HEK293 (cell line): ENCODE measurements at regions not wholly inside any gene's neighbourhood (a gene's known extent, or its start where the extent isn't known, plus 50 kb on each side); places are given as distances from the start of the nearest gene placed in this dataset.
A peak's percentile ranks its signal among the peaks of the same experiment; 100 is the strongest.

Experiments used
- CTCF ChIA-PET: fragments of 350-600 bp; formaldehyde crosslinking; extraction: SDS; loops from one replicate; lab custom pipeline; 2021; ENCODE audit warnings: antibody characterized with exemption; lab: Yijun Ruan, JAX
- POLR2A ChIA-PET: fragments of 300-600 bp; formaldehyde crosslinking; extraction: SDS; loops from one replicate; lab custom pipeline; 2020; ENCODE audit warnings: antibody characterized with exemption, inconsistent platforms; lab: Yijun Ruan, JAX
- H3K27ac ChIP-seq: fragments of 200-500 bp; sonication (Bioruptor generic); 2 replicates; pipeline ENCODE4 v1.5.1; 2014; ENCODE audit warnings: low read depth, low read length, control low read depth, inconsistent platforms; ENCODE audit errors: extremely low read depth
- H3K36me3 ChIP-seq, 2 experiments: fragments of 200-500 bp in 1 of 2; sonication (Bioruptor generic) in 1 of 2; 1 replicate in 1 of 2; 2 replicates in 1 of 2; pipeline ENCODE4 v1.5.1; 2014 to 2017; ENCODE audit warnings: inconsistent platforms in 2 of 2, low read length in 2 of 2; ENCODE audit not compliant: control insufficient read depth in 2 of 2, insufficient read depth in 1 of 2
- H3K4me1 ChIP-seq: fragments of 200-500 bp; sonication (Bioruptor generic); 2 replicates; pipeline ENCODE4 v1.5.1; 2014; ENCODE audit warnings: mild to moderate bottlenecking, low read length, inconsistent platforms; ENCODE audit not compliant: control insufficient read depth, insufficient read depth
- H3K4me3 ChIP-seq: 2 replicates; pipeline ENCODE4 v1.5.1; 2011; ENCODE audit warnings: low read depth, mild to moderate bottlenecking, control low read depth, low read length, moderate library complexity
- H3K9me3 ChIP-seq: fragments of 200-500 bp; sonication (Bioruptor generic); 2 replicates; pipeline ENCODE4 v1.5.1; 2014; ENCODE audit warnings: low read depth, low read length, inconsistent platforms; ENCODE audit not compliant: control insufficient read depth, insufficient read depth
- BCL11A ChIP-seq: fragments of 450-650 bp; formaldehyde crosslinking; IDR thresholded peaks from 2 replicates; pipeline ENCODE4 v1.5.1; 2016; ENCODE audit warnings: low read depth, missing biosample characterization, missing genetic modification characterization
- GLIS2 ChIP-seq: fragments of 450-650 bp; formaldehyde crosslinking; IDR thresholded peaks from 2 replicates; pipeline ENCODE4 v1.5.1; 2016; ENCODE audit warnings: missing biosample characterization, missing genetic modification characterization
- OSR2 ChIP-seq: fragments of 450-650 bp; formaldehyde crosslinking; IDR thresholded peaks from 2 replicates; pipeline ENCODE4 v1.5.1; 2016; ENCODE audit warnings: missing biosample characterization, missing genetic modification characterization
- ZNF114 ChIP-seq: fragments of 450-650 bp; formaldehyde crosslinking; IDR thresholded peaks from 2 replicates; pipeline ENCODE4 v1.5.0; 2017; ENCODE audit warnings: missing biosample characterization, missing genetic modification characterization
- ZNF121 ChIP-seq: fragments of 450-650 bp; formaldehyde crosslinking; IDR thresholded peaks from 2 replicates; pipeline ENCODE4 v1.5.1; 2016; ENCODE audit warnings: missing biosample characterization, missing genetic modification characterization
- ZNF155 ChIP-seq: fragments of 450-650 bp; formaldehyde crosslinking; IDR thresholded peaks from 2 replicates; pipeline ENCODE4 v1.5.1; 2016; ENCODE audit warnings: missing biosample characterization, missing genetic modification characterization
- ZNF366 ChIP-seq: fragments of 450-650 bp; formaldehyde crosslinking; conservative IDR thresholded peaks from 2 replicates; pipeline ENCODE4 v1.5.1; 2016; ENCODE audit warnings: missing biosample characterization, missing genetic modification characterization
- ZNF561 ChIP-seq: fragments of 450-650 bp; IDR thresholded peaks from 2 replicates; pipeline ENCODE4 v1.5.1; 2018; ENCODE audit warnings: missing biosample characterization, missing genetic modification characterization, borderline replicate concordance
- ZNF610 ChIP-seq: fragments of 450-650 bp; formaldehyde crosslinking; IDR thresholded peaks from 2 replicates; pipeline ENCODE4 v1.5.1; 2016; ENCODE audit warnings: missing biosample characterization, missing genetic modification characterization, borderline replicate concordance
- ZNF785 ChIP-seq: fragments of 450-650 bp; formaldehyde crosslinking; IDR thresholded peaks from 2 replicates; pipeline ENCODE4 v1.5.1; 2016; ENCODE audit warnings: missing biosample characterization, missing genetic modification characterization
- ZNF830 ChIP-seq: fragments of 450-650 bp; IDR thresholded peaks from 2 replicates; pipeline ENCODE4 v1.5.0; 2018; ENCODE audit warnings: missing biosample characterization, missing genetic modification characterization, low read depth, mild to moderate bottlenecking, moderate library complexity
- TF ChIP-seq, protein P1 (sequence below): fragments of 450-650 bp; IDR thresholded peaks from 2 replicates; pipeline ENCODE4 v1.5.1; 2018; ENCODE audit warnings: missing biosample characterization, missing genetic modification characterization
- TF ChIP-seq, protein P2 (sequence below): fragments of 450-650 bp; formaldehyde crosslinking; optimal IDR thresholded peaks from 2 replicates; pipeline ENCODE3; 2016; ENCODE audit warnings: missing biosample characterization, mild to moderate bottlenecking, missing genetic modification characterization
- TF ChIP-seq, protein P3 (sequence below): fragments of 450-650 bp; formaldehyde crosslinking; IDR thresholded peaks from 2 replicates; pipeline ENCODE4 v1.5.1; 2016; ENCODE audit warnings: missing biosample characterization, missing genetic modification characterization

DNA sequence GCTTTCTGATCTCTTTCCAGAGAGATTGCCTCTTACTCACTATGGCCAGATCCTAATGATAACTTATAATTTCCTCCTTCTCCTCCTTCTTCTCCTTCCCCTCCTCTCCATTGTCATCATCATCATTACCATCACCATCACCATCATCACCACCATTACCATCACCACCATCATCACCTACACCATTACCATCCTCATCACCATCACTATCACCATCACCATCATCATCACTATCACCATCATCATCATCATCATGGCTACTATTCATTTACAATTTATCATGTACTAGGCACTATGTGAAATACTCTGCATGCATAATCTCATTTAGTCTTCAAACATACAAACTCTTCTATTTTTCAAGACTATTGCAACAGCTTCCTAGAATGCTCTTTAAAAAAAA, 540.9 kb upstream of the C16orf82 start:
- ChIA-PET CTCF (no interaction called here), POLR2A (no interaction called here)
- TF ChIP-seq ZNF610 (tag by site-specific recombination): no peak
- TF ChIP-seq, protein P1, sequence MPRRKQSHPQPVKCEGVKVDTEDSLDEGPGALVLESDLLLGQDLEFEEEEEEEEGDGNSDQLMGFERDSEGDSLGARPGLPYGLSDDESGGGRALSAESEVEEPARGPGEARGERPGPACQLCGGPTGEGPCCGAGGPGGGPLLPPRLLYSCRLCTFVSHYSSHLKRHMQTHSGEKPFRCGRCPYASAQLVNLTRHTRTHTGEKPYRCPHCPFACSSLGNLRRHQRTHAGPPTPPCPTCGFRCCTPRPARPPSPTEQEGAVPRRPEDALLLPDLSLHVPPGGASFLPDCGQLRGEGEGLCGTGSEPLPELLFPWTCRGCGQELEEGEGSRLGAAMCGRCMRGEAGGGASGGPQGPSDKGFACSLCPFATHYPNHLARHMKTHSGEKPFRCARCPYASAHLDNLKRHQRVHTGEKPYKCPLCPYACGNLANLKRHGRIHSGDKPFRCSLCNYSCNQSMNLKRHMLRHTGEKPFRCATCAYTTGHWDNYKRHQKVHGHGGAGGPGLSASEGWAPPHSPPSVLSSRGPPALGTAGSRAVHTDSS (tag by site-specific recombination): peak; percentile 68
- TF ChIP-seq OSR2: no peak
- no peak for TF ChIP-seq ZNF121
- Histone ChIP-seq H3K27ac (no peak overlapping the region), H3K4me1 (no peaks in the 10 kb centered on the region), H3K4me3 (no peak overlapping the region), H3K9me3 (no peaks in the 10 kb centered on the region), H3K36me3 (no peaks in the 10 kb centered on the region)

DNA sequence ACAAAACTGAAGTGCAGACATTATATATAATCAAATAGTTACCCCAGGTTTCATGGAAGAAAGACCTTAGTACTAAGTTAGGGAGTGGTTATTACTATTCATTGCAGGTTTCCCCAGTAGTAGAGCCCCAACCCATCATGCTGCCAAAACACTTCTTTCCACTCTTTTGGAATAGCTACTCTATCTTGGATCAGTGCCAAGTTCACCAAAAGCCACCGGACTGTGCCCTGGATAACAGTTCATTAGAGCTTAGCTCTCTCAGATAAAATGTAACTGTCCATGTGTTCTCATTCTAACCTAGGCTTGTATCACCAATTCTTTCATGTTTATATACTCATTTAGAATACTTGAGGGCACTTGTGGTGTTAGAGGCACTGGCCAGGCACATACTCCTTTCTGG, 540.1 kb upstream of the C16orf82 start:
- POLR2A ChIA-PET: no interaction called here
- no peak overlapping the region for H3K4me3 ChIP-seq

DNA sequence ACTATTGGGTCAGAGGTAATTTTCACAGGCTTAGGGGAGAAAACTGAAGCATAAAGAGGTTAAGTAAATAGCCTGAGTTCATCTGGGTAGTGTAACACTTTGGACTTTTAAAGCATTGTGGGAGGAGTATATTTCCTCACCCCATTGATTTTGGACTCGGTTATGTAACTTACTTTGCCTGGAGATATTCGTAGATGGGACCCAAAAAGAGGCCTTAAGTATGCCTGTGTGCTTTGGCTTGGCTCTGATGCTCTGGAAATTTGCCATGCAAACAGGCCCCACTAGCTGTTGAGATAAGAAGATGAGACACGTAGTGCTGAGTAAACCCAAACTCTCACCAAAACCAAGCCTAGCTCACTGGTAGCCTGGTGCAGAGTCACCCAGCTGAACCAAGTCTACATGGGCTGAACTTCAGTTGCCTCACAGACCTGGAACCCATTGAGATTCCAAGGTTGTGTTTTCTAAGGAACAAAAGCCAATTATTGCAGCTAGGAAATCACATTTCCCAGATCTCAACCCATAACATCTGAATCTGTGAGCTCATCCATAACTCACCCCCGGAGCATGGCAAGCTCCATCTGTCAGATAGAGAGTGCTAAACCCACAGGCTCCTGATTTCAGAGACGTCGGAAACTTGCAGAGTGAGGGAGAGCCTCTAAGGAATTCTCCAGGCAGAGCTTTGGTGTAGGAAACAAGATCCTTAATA, 536.0 kb upstream of the C16orf82 start:
- H3K4me1 ChIP-seq: no peaks in the 10 kb centered on the region
- no peaks in the 10 kb centered on the region for H3K36me3 ChIP-seq
- H3K4me3 ChIP-seq: no peak overlapping the region
- ChIA-PET POLR2A (no interaction called here), CTCF (interaction anchor here (0.6 kb wide), 1 partner anchor 268 kb away, joined by 4 read pairs; no protein-coding TSS in a partner anchor)
- no peak overlapping the region for H3K27ac ChIP-seq
- no peaks in the 10 kb centered on the region for H3K9me3 ChIP-seq
- TF ChIP-seq OSR2 (no peak), ZNF155 (tag by site-specific recombination) (no peak), GLIS2 (tag by site-specific recombination) (no peak), BCL11A (no peak)

More for the DNA sequence above, 540.1 kb upstream of the C16orf82 start:
- TF ChIP-seq, protein P2, sequence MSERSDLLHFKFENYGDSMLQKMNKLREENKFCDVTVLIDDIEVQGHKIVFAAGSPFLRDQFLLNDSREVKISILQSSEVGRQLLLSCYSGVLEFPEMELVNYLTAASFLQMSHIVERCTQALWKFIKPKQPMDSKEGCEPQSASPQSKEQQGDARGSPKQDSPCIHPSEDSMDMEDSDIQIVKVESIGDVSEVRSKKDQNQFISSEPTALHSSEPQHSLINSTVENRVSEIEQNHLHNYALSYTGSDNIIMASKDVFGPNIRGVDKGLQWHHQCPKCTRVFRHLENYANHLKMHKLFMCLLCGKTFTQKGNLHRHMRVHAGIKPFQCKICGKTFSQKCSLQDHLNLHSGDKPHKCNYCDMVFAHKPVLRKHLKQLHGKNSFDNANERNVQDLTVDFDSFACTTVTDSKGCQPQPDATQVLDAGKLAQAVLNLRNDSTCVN (tag by site-specific recombination): no peak
- H3K9me3 ChIP-seq: no peaks in the 10 kb centered on the region
- H3K36me3 ChIP-seq: no peaks in the 10 kb centered on the region
- CTCF ChIA-PET: no interaction called here
- H3K4me1 ChIP-seq: no peaks in the 10 kb centered on the region
- no peak overlapping the region for H3K27ac ChIP-seq

DNA sequence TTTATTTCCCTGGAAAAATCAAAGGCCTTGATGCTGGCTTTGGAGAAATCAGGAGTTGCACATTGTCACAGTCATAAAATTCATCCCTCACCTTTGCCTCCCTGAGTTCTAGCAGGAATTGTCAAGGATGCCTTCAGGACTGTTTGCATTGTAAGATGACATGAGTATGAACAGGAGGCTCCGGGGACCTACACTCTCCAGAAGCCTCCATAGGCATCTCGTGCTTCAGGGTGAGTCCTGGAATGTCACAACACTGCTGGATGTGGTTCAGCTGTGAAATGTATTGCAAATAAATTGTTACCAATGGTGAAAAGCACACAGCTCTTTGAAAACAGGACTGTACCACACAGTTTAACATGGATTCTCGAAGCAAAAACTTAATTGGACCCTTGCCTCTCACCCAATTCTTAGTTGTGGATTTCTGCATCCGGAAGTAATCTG, 535.4 kb upstream of the C16orf82 start:
- TF ChIP-seq ZNF785 (no peak), ZNF366 (no peak), ZNF114 (tag by site-specific recombination) (no peak), ZNF561 (tag by site-specific recombination) (no peak), ZNF830 (no peak)
- ChIA-PET CTCF (no interaction called here), POLR2A (no interaction called here)
- H3K4me3 ChIP-seq: no peak overlapping the region
- H3K4me1 ChIP-seq: no peaks in the 10 kb centered on the region
- H3K36me3 ChIP-seq: no peaks in the 10 kb centered on the region
- no peak overlapping the region for H3K27ac ChIP-seq
- no peaks in the 10 kb centered on the region for H3K9me3 ChIP-seq

DNA sequence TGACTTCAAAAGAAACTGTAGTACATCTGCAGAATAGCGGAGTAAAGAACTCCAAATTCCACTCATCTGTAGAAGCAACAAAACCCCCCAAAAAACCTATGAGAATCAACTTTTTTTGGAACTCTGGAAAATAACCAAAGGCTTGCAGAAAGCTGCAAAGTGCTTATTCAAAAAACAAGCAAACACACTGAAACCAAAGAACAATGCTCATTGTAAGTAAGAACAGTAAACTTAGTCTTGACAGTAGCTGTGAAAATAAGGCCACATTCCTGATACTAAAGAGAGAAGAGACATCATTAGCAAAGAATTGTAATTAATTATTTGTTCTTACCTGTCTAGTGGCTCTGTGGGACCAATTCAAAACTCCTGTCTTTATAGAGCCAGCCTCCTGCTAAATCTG, 534.3 kb upstream of the C16orf82 start:
- H3K27ac ChIP-seq: no peak overlapping the region
- TF ChIP-seq, protein P3, sequence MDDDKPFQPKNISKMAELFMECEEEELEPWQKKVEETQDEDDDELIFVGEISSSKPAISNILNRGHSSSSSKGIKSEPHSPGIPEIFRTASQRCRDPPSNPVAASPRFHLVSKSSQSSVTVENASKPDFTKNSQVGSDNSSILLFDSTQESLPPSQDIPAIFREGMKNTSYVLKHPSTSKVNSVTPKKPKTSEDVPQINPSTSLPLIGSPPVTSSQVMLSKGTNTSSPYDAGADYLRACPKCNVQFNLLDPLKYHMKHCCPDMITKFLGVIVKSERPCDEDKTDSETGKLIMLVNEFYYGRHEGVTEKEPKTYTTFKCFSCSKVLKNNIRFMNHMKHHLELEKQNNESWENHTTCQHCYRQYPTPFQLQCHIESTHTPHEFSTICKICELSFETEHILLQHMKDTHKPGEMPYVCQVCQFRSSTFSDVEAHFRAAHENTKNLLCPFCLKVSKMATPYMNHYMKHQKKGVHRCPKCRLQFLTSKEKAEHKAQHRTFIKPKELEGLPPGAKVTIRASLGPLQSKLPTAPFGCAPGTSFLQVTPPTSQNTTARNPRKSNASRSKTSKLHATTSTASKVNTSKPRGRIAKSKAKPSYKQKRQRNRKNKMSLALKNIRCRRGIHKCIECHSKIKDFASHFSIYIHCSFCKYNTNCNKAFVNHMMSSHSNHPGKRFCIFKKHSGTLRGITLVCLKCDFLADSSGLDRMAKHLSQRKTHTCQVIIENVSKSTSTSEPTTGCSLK (tag by site-specific recombination): no peak
- POLR2A ChIA-PET: no interaction called here
- H3K36me3 ChIP-seq: no peaks in the 10 kb centered on the region
- no peak overlapping the region for H3K4me3 ChIP-seq
- no peaks in the 10 kb centered on the region for H3K9me3 ChIP-seq
- CTCF ChIA-PET: no interaction called here
- H3K4me1 ChIP-seq: no peaks in the 10 kb centered on the region
